ENCODE measurements at regions not wholly inside any gene's neighbourhood (a gene's known extent, or its start where the extent isn't known, plus 50 kb on each side); places are given as distances from the start of the nearest gene placed in this dataset.

- TF ChIP-seq CTCF (IDR thresholded peaks at IDR 0.05) (no peak), POLR2AphosphoS5 (IDR thresholded peaks at IDR 0.05) (no peak), POLR2A (IDR thresholded peaks at IDR 0.05) (no peak)
Measured at GRCh38 chr7:159201722-159202330, 57.2 kb upstream of the VIPR2 start.
